ENCODE measurements at regions not wholly inside any gene's neighbourhood (a gene's known extent, or its start where the extent isn't known, plus 50 kb on each side); places are given as distances from the start of the nearest gene placed in this dataset.

- Histone ChIP-seq H3K27ac (ENCODE audit: control insufficient read depth, insufficient read depth, low read length) (no peak overlapping the region), H4K20me1 (ENCODE audit: control insufficient read depth, extremely low read depth, insufficient read depth, low read length) (no peaks in the 10 kb centered on the region), H2AFZ (ENCODE audit: control insufficient read depth, low read length) (no peak overlapping the region), H3K9me3 (ENCODE audit: control insufficient read depth, low read depth, low read length) (no peaks in the 10 kb centered on the region), H3K9ac (ENCODE audit: control insufficient read depth, extremely low read depth, insufficient read depth, low read length) (no peak overlapping the region), H3K27me3 (ENCODE audit: control insufficient read depth, extremely low read depth, insufficient read depth, low read length) (peaks cover 32% of the 10 kb centered on the region), H3K9me1 (ENCODE audit: control insufficient read depth, extremely low read depth, insufficient read depth, low read length) (no peaks in the 10 kb centered on the region), H3K4me1 (ENCODE audit: control insufficient read depth, extremely low read depth, insufficient read depth, low read length) (no peaks in the 10 kb centered on the region), H3K4me3 (ENCODE audit: control insufficient read depth in 2 of 3, extremely low read depth in 1 of 3, insufficient read depth in 2 of 3, low read depth in 1 of 3, low read length in 3 of 3) (no peak overlapping the region), H3K4me2 (ENCODE audit: control insufficient read depth, extremely low read depth, insufficient read depth, low read depth, low read length) (no peak overlapping the region), H3K79me2 (ENCODE audit: control insufficient read depth, insufficient read depth, low read length) (no peaks in the 10 kb centered on the region), H3K36me3 (ENCODE audit: control insufficient read depth in 2 of 2, extremely low read depth in 1 of 2, insufficient read depth in 2 of 2, low read length in 2 of 2) (no peaks in the 10 kb centered on the region)
- no peak for DNase-seq (ENCODE audit: low read depth, low spot score)
- TF ChIP-seq CTCF (optimal IDR thresholded peaks at IDR 0.05 in 1 of 3, IDR thresholded peaks at IDR 0.05 in 1 of 3, conservative IDR thresholded peaks at IDR 0.05 in 1 of 3; ENCODE audit: extremely low read depth in 1 of 3, insufficient read depth in 2 of 3, low read length in 3 of 3) (no peak), EZH2 (IDR thresholded peaks at IDR 0.05; ENCODE audit: low read length) (no peak)
- no peak for FAIRE-seq
- dilution Hi-C loops (cut with MboI; ENCODE audit: extremely low pct_ligation_motif_present, low sequenced_read_pairs) = no loop called here
Measured at GRCh38 chr2:238988105-238988504, 140.2 kb downstream of the TWIST2 start.

DNA sequence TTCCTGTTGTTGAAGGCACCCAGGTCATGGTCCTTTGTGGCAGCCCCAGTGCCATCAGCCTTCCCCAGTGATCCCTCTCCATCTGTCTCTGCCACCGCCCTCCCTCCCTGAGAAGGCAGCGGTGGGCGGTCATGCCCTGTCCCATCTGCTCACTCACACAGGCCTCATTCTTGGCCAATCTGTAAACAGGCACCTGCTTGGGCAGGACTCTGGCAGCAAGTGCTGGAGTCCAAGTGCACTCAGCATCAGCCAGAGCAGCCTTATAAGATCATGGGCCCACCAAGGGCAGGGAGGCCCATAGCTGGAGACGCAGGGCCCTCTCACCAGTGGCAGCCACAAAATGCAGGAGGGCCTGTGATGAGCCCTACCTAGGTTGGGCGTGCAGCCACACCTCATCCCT is 140.9 kb downstream of the TWIST2 start:
- DNase-seq (ENCODE audit: low read depth, low spot score) (no peak), FAIRE-seq (no peak)
- Histone ChIP-seq H3K9me1 (ENCODE audit: control insufficient read depth, extremely low read depth, insufficient read depth, low read length) (no peaks in the 10 kb centered on the region), H3K27ac (ENCODE audit: control insufficient read depth, insufficient read depth, low read length) (no peak overlapping the region), H4K20me1 (ENCODE audit: control insufficient read depth, extremely low read depth, insufficient read depth, low read length) (no peaks in the 10 kb centered on the region), H3K4me3 (ENCODE audit: control insufficient read depth in 2 of 3, extremely low read depth in 1 of 3, insufficient read depth in 2 of 3, low read depth in 1 of 3, low read length in 3 of 3) (no peak overlapping the region), H3K9me3 (ENCODE audit: control insufficient read depth, low read depth, low read length) (peaks cover 1% of the 10 kb centered on the region), H2AFZ (ENCODE audit: control insufficient read depth, low read length) (no peak overlapping the region), H3K79me2 (ENCODE audit: control insufficient read depth, insufficient read depth, low read length) (no peaks in the 10 kb centered on the region), H3K4me1 (ENCODE audit: control insufficient read depth, extremely low read depth, insufficient read depth, low read length) (no peaks in the 10 kb centered on the region), H3K4me2 (ENCODE audit: control insufficient read depth, extremely low read depth, insufficient read depth, low read depth, low read length) (no peak overlapping the region), H3K36me3 (ENCODE audit: control insufficient read depth in 2 of 2, extremely low read depth in 1 of 2, insufficient read depth in 2 of 2, low read length in 2 of 2) (no peaks in the 10 kb centered on the region), H3K9ac (ENCODE audit: control insufficient read depth, extremely low read depth, insufficient read depth, low read length) (no peak overlapping the region), H3K27me3 (ENCODE audit: control insufficient read depth, extremely low read depth, insufficient read depth, low read length) (peaks cover 33% of the 10 kb centered on the region)
- dilution Hi-C loops (cut with MboI; ENCODE audit: extremely low pct_ligation_motif_present, low sequenced_read_pairs) = no loop called here
- TF ChIP-seq EZH2 (IDR thresholded peaks at IDR 0.05; ENCODE audit: low read length) = no peak
- no peak for TF ChIP-seq CTCF (optimal IDR thresholded peaks at IDR 0.05 in 1 of 3, IDR thresholded peaks at IDR 0.05 in 1 of 3, conservative IDR thresholded peaks at IDR 0.05 in 1 of 3; ENCODE audit: extremely low read depth in 1 of 3, insufficient read depth in 2 of 3, low read length in 3 of 3)

Data from keratinocyte (primary cell).